ENCODE measurements at regions not wholly inside any gene's neighbourhood (a gene's known extent, or its start where the extent isn't known, plus 50 kb on each side); places are given as distances from the start of the nearest gene placed in this dataset.

GRCh38 chr4:85409251-85409650, 65.7 kb upstream of the ARHGAP24 start:
- no peak overlapping the region for H3K4me3 ChIP-seq (ENCODE audit: low read depth in 1 of 3, low read length in 3 of 3)
- no peak overlapping the region for H3K27ac ChIP-seq (ENCODE audit: low read depth in 1 of 2, low read length in 2 of 2)
- no peaks in the 10 kb centered on the region for H3K4me1 ChIP-seq (ENCODE audit: control insufficient read depth in 4 of 4, insufficient read depth in 4 of 4, low read length in 3 of 4)
- H3K9ac ChIP-seq (ENCODE audit: low read depth in 1 of 2, low read length in 2 of 2) = no peak overlapping the region
- no peaks in the 10 kb centered on the region for H3K36me3 ChIP-seq (ENCODE audit: control insufficient read depth in 4 of 4, insufficient read depth in 3 of 4, low read depth in 1 of 4, low read length in 3 of 4)
- no peaks in the 10 kb centered on the region for H3K9me3 ChIP-seq (ENCODE audit: control insufficient read depth in 4 of 4, low read length in 3 of 4)
- DNase-seq (ENCODE audit: low spot score) = no peak
- 90% methylated on average over 2 of the region's 2 CpGs for WGBS
- H3K27me3 ChIP-seq (ENCODE audit: control insufficient read depth in 4 of 4, insufficient read depth in 4 of 4, low read length in 3 of 4) = no peaks in the 10 kb centered on the region
- TF ChIP-seq NR2F2 (IDR thresholded peaks at IDR 0.05) (no peak), ATF3 (IDR thresholded peaks at IDR 0.05) (no peak), JUND (IDR thresholded peaks at IDR 0.05) (no peak), HNF4G (IDR thresholded peaks at IDR 0.05) (no peak), RXRA (IDR thresholded peaks at IDR 0.05) (no peak), YY1 (IDR thresholded peaks at IDR 0.05) (no peak), CTCF (IDR thresholded peaks at IDR 0.05; ENCODE audit: low read depth, low read length, missing input control) (no peak), GABPA (IDR thresholded peaks at IDR 0.05 in 1 of 2, conservative IDR thresholded peaks at IDR 0.05 in 1 of 2) (no peak), TAF1 (conservative IDR thresholded peaks at IDR 0.05) (no peak), RAD21 (IDR thresholded peaks at IDR 0.05) (no peak), ZBTB33 (IDR thresholded peaks at IDR 0.05) (no peak), REST (IDR thresholded peaks at IDR 0.05) (no peak), HNF4A (conservative IDR thresholded peaks at IDR 0.05) (no peak), FOXA2 (IDR thresholded peaks at IDR 0.05) (no peak), SP1 (IDR thresholded peaks at IDR 0.05) (no peak), EGR1 (IDR thresholded peaks at IDR 0.05; ENCODE audit: low read depth in 2 of 2) (no peak), MAX (IDR thresholded peaks at IDR 0.05) (no peak), FOXA1 (IDR thresholded peaks at IDR 0.05) (no peak)
